ENCODE measurements at regions not wholly inside any gene's neighbourhood (a gene's known extent, or its start where the extent isn't known, plus 50 kb on each side); places are given as distances from the start of the nearest gene placed in this dataset.
"Not testable (repeated sequence)": the region's sequence is repeated elsewhere in the genome, so short reads cannot be mapped to it uniquely, and the experiment has no call there.

- Histone ChIP-seq H3K27ac (no peak overlapping the region), H3K79me2 (no peaks in the 10 kb centered on the region), H3K4me3 (ENCODE audit: low read depth, low read length) (no peak overlapping the region), H3K9ac (no peak overlapping the region), H3K9me3 (ENCODE audit: control insufficient read depth, low read length) (no peaks in the 10 kb centered on the region), H3K4me2 (ENCODE audit: low read length) (no peak overlapping the region), H2AFZ (no peak overlapping the region), H3K36me3 (ENCODE audit: control insufficient read depth, insufficient read depth, low read length) (no peaks in the 10 kb centered on the region), H3K27me3 (ENCODE audit: control insufficient read depth, insufficient read depth, low read length) (no peaks in the 10 kb centered on the region), H3K4me1 (no peaks in the 10 kb centered on the region)
- no peak for TF ChIP-seq CTCF (IDR thresholded peaks at IDR 0.05)
Measured at GRCh38 chr10:20489961-20490360, 407.1 kb downstream of the NEBL start.

GRCh38 chr10:20486791-20487190, 410.3 kb downstream of the NEBL start:
- no peak overlapping the region for H3K27ac ChIP-seq

GRCh38 chr10:20485554-20485953, 411.6 kb downstream of the NEBL start:
- Histone ChIP-seq H3K4me2 (ENCODE audit: low read length) (no peak overlapping the region), H3K4me1 (no peaks in the 10 kb centered on the region)

More at GRCh38 chr10:20486791-20487190, 410.3 kb downstream of the NEBL start:
- Histone ChIP-seq H2AFZ (no peak overlapping the region), H3K9ac (no peak overlapping the region), H3K4me1 (no peaks in the 10 kb centered on the region), H3K4me2 (ENCODE audit: low read length) (no peak overlapping the region), H3K36me3 (ENCODE audit: control insufficient read depth, insufficient read depth, low read length) (no peaks in the 10 kb centered on the region), H3K79me2 (no peaks in the 10 kb centered on the region), H3K9me3 (ENCODE audit: control insufficient read depth, low read length) (no peaks in the 10 kb centered on the region), H3K4me3 (ENCODE audit: low read depth, low read length) (no peak overlapping the region), H3K27me3 (ENCODE audit: control insufficient read depth, insufficient read depth, low read length) (no peaks in the 10 kb centered on the region)
- no peak for TF ChIP-seq CTCF (IDR thresholded peaks at IDR 0.05)

GRCh38 chr10:20481054-20481453, 416.1 kb downstream of the NEBL start:
- Histone ChIP-seq H3K4me2 (ENCODE audit: low read length) (no peak overlapping the region), H3K9me3 (ENCODE audit: control insufficient read depth, low read length) (no peaks in the 10 kb centered on the region)

More at GRCh38 chr10:20485554-20485953, 411.6 kb downstream of the NEBL start:
- TF ChIP-seq CTCF (IDR thresholded peaks at IDR 0.05) = no peak
- H3K4me3 ChIP-seq (ENCODE audit: low read depth, low read length) = no peak overlapping the region
- no peaks in the 10 kb centered on the region for H3K9me3 ChIP-seq (ENCODE audit: control insufficient read depth, low read length)
- no peak overlapping the region for H2AFZ ChIP-seq
- H3K9ac ChIP-seq = no peak overlapping the region
- no peaks in the 10 kb centered on the region for H3K36me3 ChIP-seq (ENCODE audit: control insufficient read depth, insufficient read depth, low read length)
- H3K27ac ChIP-seq = no peak overlapping the region
- H3K27me3 ChIP-seq (ENCODE audit: control insufficient read depth, insufficient read depth, low read length) = no peaks in the 10 kb centered on the region
- H3K79me2 ChIP-seq = no peaks in the 10 kb centered on the region

GRCh38 chr10:20480575-20480974, 416.5 kb downstream of the NEBL start:
- not testable (repeated sequence) for H2AFZ ChIP-seq; H3K4me2 ChIP-seq (ENCODE audit: low read length); H3K4me3 ChIP-seq (ENCODE audit: low read depth, low read length); H3K4me1 ChIP-seq; H3K9ac ChIP-seq; H3K9me3 ChIP-seq (ENCODE audit: control insufficient read depth, low read length); H3K27me3 ChIP-seq (ENCODE audit: control insufficient read depth, insufficient read depth, low read length); H3K27ac ChIP-seq; H3K36me3 ChIP-seq (ENCODE audit: control insufficient read depth, insufficient read depth, low read length); H3K79me2 ChIP-seq

More at GRCh38 chr10:20481054-20481453, 416.1 kb downstream of the NEBL start:
- no peaks in the 10 kb centered on the region for H3K4me1 ChIP-seq
- H3K36me3 ChIP-seq (ENCODE audit: control insufficient read depth, insufficient read depth, low read length) = no peaks in the 10 kb centered on the region
- no peak overlapping the region for H3K9ac ChIP-seq
- no peaks in the 10 kb centered on the region for H3K79me2 ChIP-seq
- no peak overlapping the region for H3K4me3 ChIP-seq (ENCODE audit: low read depth, low read length)
- H2AFZ ChIP-seq = no peak overlapping the region
- no peaks in the 10 kb centered on the region for H3K27me3 ChIP-seq (ENCODE audit: control insufficient read depth, insufficient read depth, low read length)
- no peak overlapping the region for H3K27ac ChIP-seq
- TF ChIP-seq CTCF (IDR thresholded peaks at IDR 0.05) = no peak
